Activated CD4-positive, alpha-beta T cell treated with anti-CD3 and anti-CD28 coated beads for 4 hours (primary cell): ENCODE measurements at regions not wholly inside any gene's neighbourhood (a gene's known extent, or its start where the extent isn't known, plus 50 kb on each side); places are given as distances from the start of the nearest gene placed in this dataset.
"Not testable (repeated sequence)": the region's sequence is repeated elsewhere in the genome, so short reads cannot be mapped to it uniquely, and the experiment has no call there.

Experiments
- DNase-seq, 2 donors: peaks; one replicate each; pipeline ENCODE4 v3.0.0-alpha.2; 2020

DNA sequence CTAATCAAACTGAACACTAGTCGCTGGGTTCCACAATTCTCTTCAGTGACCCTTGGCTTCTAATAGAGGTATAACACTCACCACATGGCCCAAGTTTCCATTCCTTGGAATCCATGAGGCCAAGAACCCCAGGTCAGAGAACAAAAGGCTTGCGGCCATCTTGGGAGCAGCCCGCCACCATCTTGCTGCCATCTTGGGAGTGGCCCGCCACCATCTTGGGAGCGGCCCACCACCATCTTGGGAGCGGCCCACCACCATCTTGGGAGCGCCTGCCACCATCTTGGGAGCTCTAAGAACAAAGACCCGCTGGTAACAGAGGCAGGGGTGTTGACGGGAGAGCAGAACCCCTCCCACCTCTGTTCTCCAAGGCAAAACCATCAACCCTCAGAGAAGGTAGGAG is 493.4 kb downstream of the MATN1 start:
- DNase-seq: no peak

DNA sequence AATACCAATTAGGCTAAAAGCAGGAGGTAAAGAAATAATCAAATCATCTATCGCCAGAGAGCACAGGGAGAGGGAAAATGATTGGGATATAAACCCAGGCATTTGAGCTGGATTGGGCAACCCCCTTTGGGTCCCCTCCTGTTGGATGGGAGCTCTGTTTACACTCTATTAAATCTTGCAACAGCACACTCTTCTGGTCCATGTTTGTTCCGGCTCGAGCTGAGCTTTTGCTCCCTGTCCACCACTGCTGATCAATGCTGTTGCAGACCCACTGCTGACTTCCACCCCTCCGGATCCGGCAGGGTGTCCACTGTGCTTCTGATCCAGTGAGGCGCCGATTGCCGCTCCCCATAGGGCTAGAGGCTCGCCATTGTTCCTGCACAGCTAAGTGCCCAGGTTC is 493.8 kb downstream of the MATN1 start:
- no peak for DNase-seq

DNA sequence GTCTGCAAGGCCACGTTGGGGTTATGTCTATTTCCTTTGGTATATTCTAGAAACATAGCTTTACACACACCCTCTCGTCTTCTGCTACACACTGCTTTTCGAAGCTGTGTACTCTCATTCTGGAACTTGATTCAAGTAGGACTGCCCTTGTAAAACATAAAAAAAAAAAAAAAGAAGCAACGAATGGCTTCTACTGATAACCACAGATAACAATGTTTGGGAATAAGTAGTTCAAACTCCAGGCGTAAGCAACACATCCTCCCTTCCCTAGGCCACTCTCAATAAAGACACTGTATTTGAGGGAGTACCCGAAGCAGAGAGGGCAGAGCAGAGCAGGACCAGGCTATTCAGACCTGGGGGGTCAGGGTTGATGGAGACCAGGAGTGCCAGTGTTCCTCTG is 496.7 kb downstream of the MATN1 start:
- DNase-seq: no peak

DNA sequence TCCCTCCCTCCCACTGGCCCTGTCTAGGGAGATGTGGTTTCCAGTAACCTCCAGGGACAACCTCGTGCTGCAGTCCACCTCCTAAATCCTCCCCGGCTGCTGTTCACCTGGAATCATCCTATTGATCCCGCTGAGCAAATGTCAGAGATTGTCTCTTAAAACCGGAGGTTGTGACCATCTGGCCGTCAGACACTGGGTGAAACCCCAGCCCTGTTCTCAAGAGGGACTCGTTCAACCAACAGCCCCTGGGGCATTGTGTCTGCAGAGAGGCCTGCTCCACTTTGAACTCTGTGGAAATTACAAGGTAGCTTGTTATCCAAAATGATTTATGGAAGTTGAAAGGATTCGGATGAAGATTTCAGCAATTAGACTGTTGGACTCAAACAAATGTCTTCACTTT is 498.0 kb downstream of the MATN1 start:
- DNase-seq: no peak

DNA sequence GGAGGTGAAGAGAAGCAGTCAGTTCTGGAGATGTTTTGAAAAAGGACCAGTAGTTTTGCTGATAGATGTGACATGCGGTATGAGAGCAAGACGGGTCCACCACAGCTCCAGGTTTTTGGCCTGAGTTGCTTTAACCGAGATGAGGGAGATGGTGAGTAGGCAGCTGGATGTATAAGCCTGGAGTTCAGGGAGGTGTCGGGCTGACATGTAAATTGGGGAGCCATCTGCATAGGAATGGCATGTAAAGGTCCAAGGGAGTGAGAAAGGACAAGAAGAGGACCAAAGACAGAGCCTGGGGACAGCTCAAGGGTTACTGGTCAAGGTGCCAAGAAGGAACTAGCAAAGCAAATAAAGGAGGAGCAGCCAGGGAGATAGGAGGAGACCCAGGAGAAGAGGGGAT is 503.7 kb downstream of the MATN1 start:
- DNase-seq: no peak

DNA sequence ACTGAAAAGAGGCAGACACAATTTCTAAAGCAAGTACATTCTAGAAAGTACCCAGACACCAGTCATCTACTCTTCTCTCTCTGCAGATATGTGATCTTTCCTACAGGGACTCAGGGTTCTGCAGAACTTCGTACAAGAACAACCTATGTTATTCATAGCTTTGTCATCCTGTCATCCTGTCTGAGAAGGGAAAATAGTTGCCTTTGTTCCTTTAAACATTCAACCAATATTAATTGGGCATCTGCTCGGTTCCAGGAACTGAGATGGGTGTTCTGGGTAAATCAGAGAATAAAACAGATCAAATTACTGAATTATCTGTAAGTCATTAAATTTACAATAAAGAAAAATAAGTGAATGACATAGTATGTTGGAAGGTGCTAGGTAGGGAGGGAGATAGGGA is 504.9 kb downstream of the MATN1 start:
- DNase-seq: no peak

DNA sequence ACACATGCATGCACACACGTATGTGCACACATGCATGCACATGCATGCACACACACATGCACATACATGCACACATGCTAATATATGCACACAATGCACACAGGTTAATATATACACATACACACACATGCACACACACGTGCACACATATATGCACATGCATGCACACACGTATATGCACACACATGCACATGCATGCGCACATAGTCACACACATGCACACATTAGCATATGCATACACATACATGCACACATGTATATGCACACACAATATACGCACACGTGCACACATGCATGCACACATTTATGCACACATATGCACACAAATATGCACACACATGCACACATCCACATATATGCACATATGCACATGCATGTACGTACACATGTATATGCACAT is 506.8 kb downstream of the MATN1 start:
- DNase-seq: no peak

DNA sequence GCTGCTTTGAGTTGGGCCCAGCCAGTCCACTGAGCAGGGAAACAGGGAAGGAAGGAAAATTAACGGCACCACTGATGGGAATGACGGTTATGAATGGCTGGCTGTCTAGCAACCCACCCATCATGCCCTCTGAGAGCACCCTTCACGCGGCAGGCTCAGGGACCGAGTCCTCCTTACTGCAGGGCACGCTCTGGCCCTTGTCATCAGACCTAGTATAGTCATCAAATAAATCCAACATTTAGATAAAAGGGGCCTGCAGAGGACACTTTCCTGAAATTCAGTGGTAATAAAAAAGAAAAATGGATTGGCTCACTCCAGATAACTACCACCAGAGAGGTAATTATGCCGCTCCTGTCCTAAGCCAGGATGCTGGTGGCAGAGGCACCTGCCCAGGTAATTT is 509.4 kb downstream of the MATN1 start:
- no peak for DNase-seq

DNA sequence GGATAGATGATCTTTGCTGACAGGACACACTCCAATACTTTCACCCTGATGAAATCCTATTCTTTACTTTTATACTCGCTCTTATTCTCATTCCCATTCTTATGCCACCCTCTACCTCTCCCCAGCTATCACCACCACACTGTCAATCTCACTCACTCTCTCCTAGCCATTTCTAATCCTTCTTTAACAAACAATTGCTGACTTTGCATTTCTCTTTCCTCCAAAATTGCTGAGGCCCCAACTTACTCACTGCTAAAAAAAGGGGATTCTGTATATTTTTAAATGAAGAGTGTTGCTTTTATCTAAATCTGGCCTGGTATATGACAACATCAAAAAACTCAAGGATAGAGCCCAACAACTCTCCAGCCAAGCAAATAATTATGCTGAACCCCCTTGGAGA is 515.4 kb downstream of the MATN1 start:
- DNase-seq: not testable (repeated sequence)

DNA sequence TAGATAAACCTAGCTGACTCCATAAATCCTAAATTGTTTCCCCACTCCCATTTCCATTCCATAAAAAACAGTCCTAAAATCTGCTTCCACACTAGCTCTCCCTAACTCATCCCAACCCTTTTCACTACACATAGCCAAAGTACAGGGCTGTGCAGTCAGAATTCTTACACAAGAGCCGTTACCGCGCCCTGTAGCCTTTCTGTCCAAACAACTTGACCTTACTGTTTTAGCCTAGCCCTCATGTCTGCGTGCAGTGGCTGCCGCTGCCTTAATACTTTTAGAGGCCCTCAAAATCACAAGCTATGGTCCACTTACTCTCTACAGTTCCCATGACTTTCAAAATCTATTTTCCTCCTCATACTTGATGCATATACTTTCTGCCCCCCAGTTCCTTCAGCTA is 516.8 kb downstream of the MATN1 start:
- not testable (repeated sequence) for DNase-seq

DNA sequence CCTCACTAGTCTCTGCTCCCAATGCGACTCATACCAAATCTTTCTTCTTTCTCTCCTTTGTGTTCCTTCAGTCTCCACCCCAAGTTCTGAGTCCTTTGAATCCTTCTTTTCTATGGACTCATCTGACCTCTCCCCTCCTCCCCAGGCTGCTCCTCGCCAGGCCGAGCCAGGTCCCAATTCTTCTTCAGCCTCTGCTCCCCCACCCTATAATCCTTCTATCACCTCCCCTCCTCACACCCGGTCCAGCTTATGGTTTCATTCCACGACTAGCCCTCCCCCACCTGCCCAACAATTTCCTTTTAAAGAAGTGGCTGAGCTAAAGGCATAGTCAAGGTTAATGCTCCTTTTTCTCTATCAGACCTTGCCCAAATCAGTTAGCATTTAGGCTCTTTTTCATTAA is 518.5 kb downstream of the MATN1 start:
- not testable (repeated sequence) for DNase-seq

DNA sequence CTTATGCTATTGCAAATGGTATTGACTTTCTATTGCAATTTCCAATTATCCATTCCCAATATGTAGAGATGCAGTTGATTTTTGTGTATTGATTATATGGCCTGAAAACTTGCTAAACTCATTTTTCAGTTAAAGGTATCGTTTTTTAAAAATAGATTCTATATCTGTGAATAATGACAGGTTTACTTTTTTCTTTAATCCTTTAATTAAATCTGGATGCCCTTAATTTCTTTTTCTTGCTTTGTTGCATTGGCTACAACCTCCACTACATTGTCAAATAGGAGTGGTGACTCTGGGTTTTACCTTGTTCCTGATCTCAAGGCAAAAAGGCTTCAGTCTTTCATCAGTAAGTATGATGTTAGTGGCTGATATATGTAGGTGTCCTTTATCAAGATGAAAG is 522.4 kb downstream of the MATN1 start:
- DNase-seq: no peak

DNA sequence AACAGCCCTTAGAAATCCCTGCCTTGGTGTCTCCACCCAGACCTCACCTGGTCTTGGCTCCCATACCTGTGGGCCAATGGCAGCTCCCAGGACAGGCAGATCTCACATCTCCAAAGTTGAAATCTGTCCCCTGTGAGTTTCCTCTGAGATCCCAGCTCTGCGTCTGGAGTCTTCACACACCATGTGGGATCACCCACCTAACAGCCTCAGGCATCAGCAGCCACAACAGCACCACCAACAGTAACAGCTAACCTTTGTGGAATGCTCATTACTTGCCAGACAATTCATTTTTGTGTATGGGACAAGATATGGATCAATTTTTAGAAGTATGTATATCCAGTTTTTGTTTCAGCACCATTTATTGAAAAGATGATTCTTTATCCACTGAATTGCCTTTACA is 523.2 kb downstream of the MATN1 start:
- no peak for DNase-seq

DNA sequence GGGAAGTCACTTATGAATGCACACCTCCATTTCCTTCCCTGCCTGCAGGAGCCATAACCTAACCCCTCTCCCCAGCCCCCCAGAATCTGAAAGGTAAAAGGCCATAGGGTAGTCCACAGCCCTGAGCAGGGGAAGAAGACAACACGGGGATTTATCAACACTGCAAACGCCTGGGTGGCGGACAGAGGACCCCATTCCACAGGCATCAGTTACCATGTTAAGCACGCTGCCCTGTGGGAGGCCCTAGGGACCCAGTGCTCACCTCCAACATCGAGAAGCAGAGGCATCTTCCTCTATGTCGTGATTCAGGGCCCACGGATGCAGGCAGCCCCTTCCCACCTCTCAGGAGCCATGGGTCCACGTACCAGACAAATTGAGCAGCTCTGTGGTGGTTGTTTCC is 523.8 kb downstream of the MATN1 start:
- no peak for DNase-seq

DNA sequence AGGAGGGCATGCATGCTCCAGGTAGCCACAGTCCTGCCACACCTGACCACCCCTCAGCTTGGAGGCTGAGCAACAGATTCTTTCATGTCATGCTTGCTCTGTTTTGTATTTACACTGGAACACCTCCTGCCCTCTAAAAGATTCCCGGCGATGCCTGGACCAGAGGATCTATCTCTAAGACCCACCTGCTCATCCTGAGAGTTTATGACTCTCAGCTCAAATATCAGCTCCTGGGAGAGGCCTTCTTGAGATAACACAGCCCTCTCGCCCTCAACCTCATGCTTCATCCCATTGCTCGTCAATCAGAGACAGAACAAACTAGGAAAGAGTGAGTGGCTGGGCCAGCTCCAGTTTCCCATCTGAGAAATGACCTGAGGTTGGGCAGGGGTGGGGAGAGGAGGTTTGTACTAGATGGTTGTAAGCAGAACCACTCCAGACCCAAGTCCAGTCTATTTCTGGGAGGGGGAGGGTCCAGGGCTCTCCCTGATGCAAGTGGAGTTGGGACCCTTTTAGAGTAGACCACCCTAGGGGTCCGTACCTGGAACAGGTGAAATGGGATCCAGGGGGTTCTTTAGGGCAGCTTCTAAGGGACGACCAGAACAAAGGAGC is 524.5 kb downstream of the MATN1 start:
- DNase-seq: no peak

DNA sequence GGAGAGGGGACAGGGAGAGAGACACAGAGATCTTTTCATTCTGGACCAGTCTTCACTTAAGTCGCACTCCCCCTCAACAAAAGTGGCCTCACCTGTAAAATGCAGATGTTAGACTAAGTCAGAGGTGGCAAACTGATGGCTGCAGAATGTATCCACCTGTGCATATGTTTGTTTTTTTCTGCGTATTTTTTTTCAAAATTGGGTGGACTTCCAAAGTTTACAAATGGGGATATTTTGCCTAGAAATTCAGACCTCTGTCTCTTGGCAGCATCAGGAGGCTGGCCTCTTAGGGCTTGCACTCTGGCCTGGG is 525.0 kb downstream of the MATN1 start:
- DNase-seq: no peak

DNA sequence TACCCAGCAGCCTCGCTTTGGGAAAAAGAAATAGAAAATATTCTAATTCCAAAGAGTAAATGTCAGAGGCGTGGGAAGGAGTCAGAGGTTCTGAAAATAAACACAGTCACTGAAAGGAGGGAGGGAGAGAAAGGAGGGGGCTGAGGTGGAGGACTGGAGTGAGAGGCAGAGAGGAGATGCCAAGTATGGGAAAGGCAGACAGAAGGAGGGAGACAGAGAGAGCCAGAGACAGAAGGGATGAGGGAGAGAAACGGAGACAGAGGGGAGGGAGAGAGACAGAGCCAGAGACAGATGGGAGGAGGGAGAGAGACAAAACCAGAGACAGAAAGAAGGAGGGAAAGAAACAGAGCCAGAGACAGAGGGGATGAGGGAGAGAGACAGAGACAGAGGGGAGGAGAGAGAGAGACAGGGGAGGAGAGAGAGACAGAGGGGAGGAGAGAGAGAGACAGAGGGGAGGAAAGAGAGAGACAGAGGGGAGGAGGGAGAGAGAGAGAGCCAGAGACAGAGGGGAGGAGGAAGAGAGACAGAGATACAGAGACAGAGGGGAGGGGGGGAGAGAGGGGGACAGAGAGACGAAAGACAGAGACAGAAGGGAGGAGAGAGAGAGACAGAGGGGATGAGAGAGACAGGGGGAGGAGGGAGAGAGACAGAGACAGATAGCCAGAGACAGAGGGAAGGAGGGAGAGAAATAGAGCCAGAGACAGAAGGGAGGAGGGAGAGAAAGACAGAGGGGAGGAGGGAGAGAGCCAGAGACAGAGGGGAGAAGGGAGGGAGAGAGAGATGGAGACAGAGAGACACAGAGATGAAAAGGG is 525.5 kb downstream of the MATN1 start:
- no peak for DNase-seq

DNA sequence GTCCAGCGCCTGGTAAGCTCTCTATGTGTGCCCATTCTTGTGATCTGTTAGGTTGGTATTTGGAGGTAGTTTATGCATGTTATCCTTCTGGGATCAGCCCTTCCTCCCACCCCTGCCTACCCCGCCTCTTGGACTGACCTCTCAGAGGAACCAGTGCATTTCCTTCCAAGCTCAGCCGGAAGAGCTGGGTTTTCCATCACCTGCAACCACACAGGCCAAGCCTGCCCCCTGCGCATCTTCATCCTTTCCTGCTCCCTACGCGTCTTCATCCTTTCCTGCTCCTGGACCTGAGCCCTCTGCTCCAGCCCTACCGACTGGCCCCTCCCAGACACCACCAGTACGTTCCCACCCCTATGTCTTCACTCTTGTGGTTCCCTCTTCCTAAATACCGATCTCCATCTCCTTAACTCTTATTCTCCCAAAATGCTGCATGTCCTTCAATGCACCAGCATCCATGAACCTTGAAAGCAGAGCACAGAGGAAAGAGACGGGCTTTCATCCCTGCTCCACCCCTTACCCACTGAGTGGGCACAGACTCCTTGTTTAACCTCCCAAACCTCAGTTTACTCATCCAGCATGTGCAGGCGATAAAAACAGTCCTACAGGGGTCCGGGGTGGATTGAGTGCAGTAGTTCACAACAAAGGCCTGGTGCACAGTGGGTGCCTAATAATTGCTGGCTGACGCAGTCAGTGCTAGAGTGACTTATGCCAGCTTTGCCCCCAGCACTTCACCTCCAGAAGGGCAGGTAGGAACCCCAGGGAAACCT is 526.3 kb downstream of the MATN1 start:
- DNase-seq: no peak

DNA sequence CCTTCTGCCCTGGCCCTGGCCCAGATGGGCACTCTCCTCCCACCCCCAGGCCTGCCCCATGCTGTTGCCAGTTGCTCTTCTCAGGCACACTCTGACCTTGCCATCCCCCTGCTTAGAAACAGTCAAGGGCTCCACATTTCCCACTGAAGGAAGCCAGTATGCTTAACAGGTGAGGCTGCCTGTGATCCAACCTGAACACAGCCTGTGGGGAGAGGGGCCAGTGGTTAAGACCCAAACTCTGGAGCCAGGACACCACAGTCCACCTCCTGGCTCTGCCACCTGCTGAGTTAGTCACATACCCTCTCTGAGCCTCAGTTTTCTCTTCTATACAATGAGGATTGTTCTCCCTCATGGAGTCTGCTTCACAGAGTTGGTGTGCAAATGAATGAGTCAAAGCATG is 526.9 kb downstream of the MATN1 start:
- DNase-seq: no peak

DNA sequence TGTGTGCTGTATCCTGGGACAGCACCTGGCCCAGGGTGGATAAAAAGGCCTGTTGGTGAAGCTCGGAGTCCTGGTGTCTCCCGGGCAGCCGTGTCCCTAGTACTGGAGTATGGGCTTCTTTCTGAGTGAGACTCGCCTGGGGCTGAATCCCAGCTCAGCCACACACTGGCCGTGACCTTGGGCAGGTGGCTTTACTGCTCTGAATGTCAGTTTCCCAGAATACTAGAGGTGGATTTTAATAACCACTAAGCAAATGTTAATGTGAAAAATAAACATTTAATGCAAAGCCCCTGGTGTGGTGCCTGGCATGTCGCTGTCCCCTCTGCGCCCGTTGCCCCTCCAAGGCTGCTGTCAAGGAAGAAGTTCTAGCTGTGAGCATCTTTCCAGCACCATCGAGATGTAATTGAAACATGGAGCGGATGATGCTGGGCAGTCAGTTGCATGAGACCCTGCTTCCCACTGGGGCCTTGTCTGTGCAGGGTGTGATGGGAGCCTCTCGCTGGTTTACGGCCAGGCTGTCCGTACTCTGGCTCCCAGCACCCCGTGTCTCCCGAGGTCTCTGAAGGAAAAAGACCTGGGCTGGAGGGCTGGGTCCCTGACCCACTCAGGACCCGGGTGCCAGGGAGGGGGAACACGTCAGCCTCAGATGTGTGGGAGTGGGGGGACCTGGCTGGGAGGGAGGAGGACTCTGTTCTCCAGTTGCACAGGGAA is 527.8 kb downstream of the MATN1 start:
- no peak for DNase-seq

DNA sequence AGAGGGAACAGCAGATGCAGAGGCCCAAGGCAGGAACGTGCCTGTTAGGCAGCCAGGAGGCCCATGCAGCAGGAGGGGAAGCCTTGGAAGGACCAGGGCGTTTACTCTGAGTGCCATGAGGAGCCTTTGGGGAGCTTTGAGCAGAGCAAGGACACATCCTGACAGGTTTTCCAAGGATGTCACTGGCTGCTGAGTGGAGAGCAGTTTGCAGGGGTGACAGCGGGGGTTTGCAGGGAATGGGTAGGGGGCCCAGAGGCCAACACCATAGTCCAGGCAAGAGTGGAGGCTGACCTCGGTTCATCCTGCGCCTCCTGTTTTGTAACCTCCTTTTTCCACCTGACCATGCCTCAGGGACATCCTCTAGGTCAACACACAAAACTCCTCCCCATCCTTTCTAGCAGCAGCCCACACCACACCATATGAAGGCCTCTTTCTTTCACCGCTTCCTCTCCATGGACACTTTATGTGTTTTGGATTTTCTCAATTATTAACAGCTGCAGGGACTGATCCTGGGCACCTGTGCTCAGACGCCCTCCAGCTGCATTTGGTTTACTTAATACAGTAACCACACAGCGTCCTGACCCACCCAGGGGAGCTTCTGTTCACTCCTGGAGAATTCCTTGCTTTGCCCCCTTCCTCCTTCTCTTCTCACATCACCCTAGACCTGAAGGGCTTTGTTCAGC is 528.5 kb downstream of the MATN1 start:
- no peak for DNase-seq

DNA sequence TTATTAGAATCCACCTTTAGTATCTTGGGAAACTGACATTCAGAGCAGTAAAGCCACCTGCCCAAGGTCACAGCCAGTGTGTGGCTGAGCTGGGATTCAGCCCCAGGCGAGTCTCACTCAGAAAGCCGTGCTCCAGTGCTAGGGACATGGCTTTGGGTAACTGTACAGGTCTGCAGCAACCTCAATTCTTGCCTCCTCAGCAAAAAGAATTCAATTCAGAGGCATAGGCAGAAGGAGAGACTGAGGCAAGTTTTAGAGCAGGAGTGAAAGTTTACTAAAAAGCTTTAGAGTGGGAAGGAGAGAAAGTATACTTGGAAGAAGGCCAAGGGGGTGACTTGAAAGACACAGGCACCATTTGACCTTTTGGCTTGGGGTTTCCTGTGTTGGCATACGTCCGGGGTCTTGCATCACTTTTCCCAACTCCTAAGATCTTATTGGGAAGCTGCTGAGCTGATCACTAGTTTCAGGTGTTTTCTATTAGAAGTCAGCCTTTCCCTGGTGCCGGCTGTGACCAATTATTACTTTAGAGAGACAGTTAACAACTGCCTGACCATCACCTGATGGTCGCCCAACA is 529.3 kb downstream of the MATN1 start:
- DNase-seq: no peak
